A549 (cell line): ENCODE measurements at regions not wholly inside any gene's neighbourhood (a gene's known extent, or its start where the extent isn't known, plus 50 kb on each side); places are given as distances from the start of the nearest gene placed in this dataset.

Source experiments
- CTCF ChIP-seq: fragments of >200 bp; sonication (Bioruptor Twin); formaldehyde crosslinking; IDR thresholded peaks from 3 replicates; pipeline ENCODE4 v1.5.1; 2016
- FOXS1 ChIP-seq: fragments of 250-450 bp; sonication (Bioruptor Pico); IDR thresholded peaks from 2 replicates; pipeline ENCODE4 v1.5.0; 2020; ENCODE audit warnings: mild to moderate bottlenecking, moderate library complexity
- GATA3 ChIP-seq: IDR thresholded peaks from 2 replicates; pipeline ENCODE4 v1.6.1; 2012; ENCODE audit warnings: borderline replicate concordance
- JUNB ChIP-seq: fragments of >200 bp; sonication (Bioruptor Twin); formaldehyde crosslinking; IDR thresholded peaks from 2 replicates; pipeline ENCODE4 v1.6.1; 2016
- PBX3 ChIP-seq: IDR thresholded peaks from 2 replicates; pipeline ENCODE4 v1.6.1; 2012
- PHF8 ChIP-seq: fragments of 200-600 bp; sonication (generic); IDR thresholded peaks from 2 replicates; pipeline ENCODE4 v1.6.1; 2016; ENCODE audit warnings: low read depth, mild to moderate bottlenecking, antibody characterized with exemption, moderate library complexity, borderline replicate concordance
- POLR2A ChIP-seq: IDR thresholded peaks from 2 replicates; pipeline ENCODE4 v1.6.1; 2012; ENCODE audit warnings: mild to moderate bottlenecking, low read length
- SMC3 ChIP-seq: fragments of >200 bp; sonication (Bioruptor Twin); formaldehyde crosslinking; IDR thresholded peaks from 3 replicates; pipeline ENCODE4 v1.6.1; 2018; ENCODE audit warnings: inconsistent platforms
- TF ChIP-seq, protein P1 (sequence below): IDR thresholded peaks from 2 replicates; pipeline ENCODE4 v1.6.1; 2012
- TF ChIP-seq, protein P2 (sequence below): fragments of 150-350 bp; IDR thresholded peaks from 2 replicates; pipeline ENCODE4 v1.6.1; 2014; ENCODE audit warnings: low read depth, mild to moderate bottlenecking, low read length

- no peak for TF ChIP-seq SMC3
- TF ChIP-seq, protein P1, sequence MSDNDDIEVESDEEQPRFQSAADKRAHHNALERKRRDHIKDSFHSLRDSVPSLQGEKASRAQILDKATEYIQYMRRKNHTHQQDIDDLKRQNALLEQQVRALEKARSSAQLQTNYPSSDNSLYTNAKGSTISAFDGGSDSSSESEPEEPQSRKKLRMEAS: no peak
- no peak for TF ChIP-seq CTCF
- TF ChIP-seq GATA3: no peak
- TF ChIP-seq FOXS1: no peak
- TF ChIP-seq, protein P2, sequence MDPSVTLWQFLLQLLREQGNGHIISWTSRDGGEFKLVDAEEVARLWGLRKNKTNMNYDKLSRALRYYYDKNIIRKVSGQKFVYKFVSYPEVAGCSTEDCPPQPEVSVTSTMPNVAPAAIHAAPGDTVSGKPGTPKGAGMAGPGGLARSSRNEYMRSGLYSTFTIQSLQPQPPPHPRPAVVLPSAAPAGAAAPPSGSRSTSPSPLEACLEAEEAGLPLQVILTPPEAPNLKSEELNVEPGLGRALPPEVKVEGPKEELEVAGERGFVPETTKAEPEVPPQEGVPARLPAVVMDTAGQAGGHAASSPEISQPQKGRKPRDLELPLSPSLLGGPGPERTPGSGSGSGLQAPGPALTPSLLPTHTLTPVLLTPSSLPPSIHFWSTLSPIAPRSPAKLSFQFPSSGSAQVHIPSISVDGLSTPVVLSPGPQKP: no peak
- TF ChIP-seq POLR2A: no peak
- no peak for TF ChIP-seq JUNB
- no peak for TF ChIP-seq PBX3
- no peak for TF ChIP-seq PHF8
Observed at GRCh38 chr12:42963988-42964387, 374.4 kb upstream of the PRICKLE1 start.
